Fibroblast of lung (primary cell): ENCODE measurements at regions not wholly inside any gene's neighbourhood (a gene's known extent, or its start where the extent isn't known, plus 50 kb on each side); places are given as distances from the start of the nearest gene placed in this dataset.
A peak's percentile ranks its signal among the peaks of the same experiment; 100 is the strongest.

ENCODE experiments used
- DNase-seq, 2 donors: peaks; one replicate each; pipeline versions ENCODE4 v3.0.0 to v3.0.0-alpha.2; 2010; ENCODE audit warnings: low read depth in 2 of 2
- H2AFZ ChIP-seq: 2 replicates; pipeline ENCODE4 v1.5.1; 2012; ENCODE audit warnings: low read length, control low read depth, inconsistent platforms
- H3K27ac ChIP-seq: 2 replicates; pipeline ENCODE4 v1.5.1; 2011; ENCODE audit warnings: low read length, control low read depth; ENCODE audit not compliant: insufficient read depth
- H3K27me3 ChIP-seq: 2 replicates; pipeline ENCODE4 v1.5.1; 2011; ENCODE audit warnings: mild to moderate bottlenecking, low read length; ENCODE audit not compliant: control insufficient read depth, insufficient read depth
- H3K36me3 ChIP-seq: 2 replicates; pipeline ENCODE4 v1.5.1; 2011; ENCODE audit warnings: low read length; ENCODE audit not compliant: control insufficient read depth, insufficient read depth
- H3K4me1 ChIP-seq: 2 replicates; pipeline ENCODE4 v1.5.1; 2011; ENCODE audit warnings: low read length; ENCODE audit not compliant: control insufficient read depth, insufficient read depth; ENCODE audit errors: extremely low read depth
- H3K4me2 ChIP-seq: 2 replicates; pipeline ENCODE4 v1.5.1; 2011; ENCODE audit warnings: low read length, control low read depth; ENCODE audit not compliant: insufficient read depth; ENCODE audit errors: extremely low read depth
- H3K4me3 ChIP-seq, 4 experiments: fragments of 200-600 bp in 1 of 4; sonication (generic) in 1 of 4; replicated peaks in 1 of 4; 2 replicates each; pipeline ENCODE4 v1.5.1; 2011 to 2016; ENCODE audit warnings: low read length in 4 of 4, low read depth in 3 of 4, mild to moderate bottlenecking in 3 of 4, control low read depth in 2 of 4, inconsistent platforms in 1 of 4, mixed read lengths in 1 of 4; ENCODE audit not compliant: insufficient read depth in 1 of 4; ENCODE audit errors: control extremely low read depth in 1 of 4
- H3K79me2 ChIP-seq: 2 replicates; pipeline ENCODE4 v1.5.1; 2012; ENCODE audit warnings: mild to moderate bottlenecking, low read length, inconsistent platforms; ENCODE audit not compliant: control insufficient read depth, insufficient read depth
- H3K9ac ChIP-seq: 2 replicates; pipeline ENCODE4 v1.5.1; 2011; ENCODE audit warnings: mild to moderate bottlenecking, low read length, control low read depth; ENCODE audit not compliant: insufficient read depth
- H3K9me3 ChIP-seq: 2 replicates; pipeline ENCODE4 v1.5.1; 2012; ENCODE audit warnings: low read depth, low read length; ENCODE audit not compliant: control insufficient read depth, insufficient read depth
- H4K20me1 ChIP-seq: 2 replicates; pipeline ENCODE4 v1.5.1; 2011; ENCODE audit warnings: low read length; ENCODE audit not compliant: control insufficient read depth, insufficient read depth; ENCODE audit errors: extremely low read depth
- CTCF ChIP-seq, 2 donors: IDR thresholded peaks in 1 of 2; conservative IDR thresholded peaks in 1 of 2; 1 replicate in 1 of 2; 2 replicates in 1 of 2; pipeline ENCODE4 v1.5.1; 2011 to 2012; ENCODE audit warnings: low read length in 2 of 2, control low read depth in 1 of 2, inconsistent platforms in 1 of 2, low read depth in 1 of 2, mild to moderate bottlenecking in 1 of 2
- EZH2 ChIP-seq: IDR thresholded peaks from 2 replicates; pipeline ENCODE4 v1.5.1; 2012; ENCODE audit warnings: low read length, control low read depth, mild to moderate bottlenecking; ENCODE audit errors: missing control alignments

- Histone ChIP-seq H2AFZ (no peak overlapping the region), H3K4me2 (no peak overlapping the region), H3K27me3 (no peaks in the 10 kb centered on the region), H3K79me2 (no peaks in the 10 kb centered on the region), H3K36me3 (no peaks in the 10 kb centered on the region), H3K9me3 (no peaks in the 10 kb centered on the region), H3K27ac (no peak overlapping the region), H3K9ac (no peak overlapping the region), H3K4me1 (no peaks in the 10 kb centered on the region), H4K20me1 (no peaks in the 10 kb centered on the region), H3K4me3 (no peak overlapping the region)
- TF ChIP-seq CTCF (conservative IDR thresholded peaks at IDR 0.05 in 1 of 2, IDR thresholded peaks at IDR 0.05 in 1 of 2; ENCODE audit: low read depth in 1 of 2, low read length in 2 of 2) (no peak), EZH2 (no peak)
- no peak for DNase-seq
Measured at GRCh38 chr5:125604104-125604503, 819.1 kb upstream of the GRAMD2B start.

GRCh38 chr5:125607018-125607417 lies 816.2 kb upstream of the GRAMD2B start:
- H2AFZ ChIP-seq = no peak overlapping the region
- no peaks in the 10 kb centered on the region for H4K20me1 ChIP-seq
- no peak overlapping the region for H3K9ac ChIP-seq
- no peaks in the 10 kb centered on the region for H3K9me3 ChIP-seq
- H3K27me3 ChIP-seq = no peaks in the 10 kb centered on the region
- H3K4me3 ChIP-seq = no peak overlapping the region
- H3K36me3 ChIP-seq = no peaks in the 10 kb centered on the region
- H3K4me2 ChIP-seq = no peak overlapping the region
- peak; percentile 61 to 92 for DNase-seq
- H3K4me1 ChIP-seq = no peaks in the 10 kb centered on the region
- no peaks in the 10 kb centered on the region for H3K79me2 ChIP-seq
- no peak overlapping the region for H3K27ac ChIP-seq
- no peak for TF ChIP-seq EZH2
- TF ChIP-seq CTCF (conservative IDR thresholded peaks at IDR 0.05 in 1 of 2, IDR thresholded peaks at IDR 0.05 in 1 of 2; ENCODE audit: low read depth in 1 of 2, low read length in 2 of 2) = no peak

- H3K36me3 ChIP-seq = no peaks in the 10 kb centered on the region
- no peak overlapping the region for H2AFZ ChIP-seq
Measured at GRCh38 chr5:125609011-125609410, 814.2 kb upstream of the GRAMD2B start.

More at GRCh38 chr5:125609011-125609410, 814.2 kb upstream of the GRAMD2B start:
- TF ChIP-seq EZH2 (no peak), CTCF (conservative IDR thresholded peaks at IDR 0.05 in 1 of 2, IDR thresholded peaks at IDR 0.05 in 1 of 2; ENCODE audit: low read depth in 1 of 2, low read length in 2 of 2) (no peak)
- H3K79me2 ChIP-seq = no peaks in the 10 kb centered on the region
- no peaks in the 10 kb centered on the region for H4K20me1 ChIP-seq
- H3K4me3 ChIP-seq = no peak overlapping the region
- no peaks in the 10 kb centered on the region for H3K9me3 ChIP-seq
- DNase-seq = no peak
- H3K4me2 ChIP-seq = no peak overlapping the region
- no peak overlapping the region for H3K27ac ChIP-seq
- no peaks in the 10 kb centered on the region for H3K4me1 ChIP-seq
- H3K9ac ChIP-seq = no peak overlapping the region
- no peaks in the 10 kb centered on the region for H3K27me3 ChIP-seq
